ENCODE measurements at regions not wholly inside any gene's neighbourhood (a gene's known extent, or its start where the extent isn't known, plus 50 kb on each side); places are given as distances from the start of the nearest gene placed in this dataset.

GRCh38 chr4:175103403-175103802 is 185.2 kb downstream of the ADAM29 start:
- TF ChIP-seq EZH2phosphoT487 (IDR thresholded peaks at IDR 0.05; ENCODE audit: borderline replicate concordance): no peak
- TF ChIP-seq CTCF (conservative IDR thresholded peaks at IDR 0.05; ENCODE audit: low read length): no peak
- H3K4me1 ChIP-seq (ENCODE audit: insufficient read depth, low read length, poor library complexity, severe bottlenecking): no peaks in the 10 kb centered on the region
- no peaks in the 10 kb centered on the region for H3K27me3 ChIP-seq (ENCODE audit: insufficient read depth, low read length, poor library complexity, severe bottlenecking)
- H3K4me3 ChIP-seq (ENCODE audit: low read length, poor library complexity, severe bottlenecking): no peak overlapping the region
- no peaks in the 10 kb centered on the region for H3K36me3 ChIP-seq (ENCODE audit: insufficient read depth, low read length)
- H4K20me1 ChIP-seq (ENCODE audit: insufficient read depth, low read length, poor library complexity, severe bottlenecking): no peaks in the 10 kb centered on the region
- no peak overlapping the region for H2AFZ ChIP-seq (ENCODE audit: low read length)
- no peak overlapping the region for H3K4me2 ChIP-seq (ENCODE audit: low read depth, low read length, poor library complexity, severe bottlenecking)
- no peaks in the 10 kb centered on the region for H3F3A ChIP-seq (ENCODE audit: low read depth)
- H3K9me3 ChIP-seq (ENCODE audit: insufficient read depth, low read depth, low read length): no peaks in the 10 kb centered on the region
- H3K9ac ChIP-seq (ENCODE audit: low read depth, low read length, poor library complexity, severe bottlenecking): no peak overlapping the region
- H3K79me2 ChIP-seq (ENCODE audit: insufficient read depth, low read length): no peaks in the 10 kb centered on the region
- no peaks in the 10 kb centered on the region for H3K9me2 ChIP-seq (replicated peaks; ENCODE audit: low read depth, low read length)

- Histone ChIP-seq H2AFZ (ENCODE audit: low read length) (no peak overlapping the region), H3K9me3 (ENCODE audit: insufficient read depth, low read depth, low read length) (no peaks in the 10 kb centered on the region), H3K4me3 (ENCODE audit: low read length, poor library complexity, severe bottlenecking) (no peak overlapping the region), H3K4me2 (ENCODE audit: low read depth, low read length, poor library complexity, severe bottlenecking) (no peak overlapping the region), H3K9ac (ENCODE audit: low read depth, low read length, poor library complexity, severe bottlenecking) (no peak overlapping the region), H3F3A (ENCODE audit: low read depth) (no peaks in the 10 kb centered on the region), H3K4me1 (ENCODE audit: insufficient read depth, low read length, poor library complexity, severe bottlenecking) (no peaks in the 10 kb centered on the region), H3K9me2 (replicated peaks; ENCODE audit: low read depth, low read length) (no peaks in the 10 kb centered on the region), H4K20me1 (ENCODE audit: insufficient read depth, low read length, poor library complexity, severe bottlenecking) (no peaks in the 10 kb centered on the region), H3K27me3 (ENCODE audit: insufficient read depth, low read length, poor library complexity, severe bottlenecking) (no peaks in the 10 kb centered on the region), H3K79me2 (ENCODE audit: insufficient read depth, low read length) (no peaks in the 10 kb centered on the region), H3K36me3 (ENCODE audit: insufficient read depth, low read length) (no peaks in the 10 kb centered on the region)
- TF ChIP-seq CTCF (conservative IDR thresholded peaks at IDR 0.05; ENCODE audit: low read length) (no peak), EZH2phosphoT487 (IDR thresholded peaks at IDR 0.05; ENCODE audit: borderline replicate concordance) (no peak)
These were observed 188.1 kb downstream of the ADAM29 start for GRCh38 chr4:175106301-175106700.

- Histone ChIP-seq H3K4me1 (ENCODE audit: insufficient read depth, low read length, poor library complexity, severe bottlenecking) (no peaks in the 10 kb centered on the region), H4K20me1 (ENCODE audit: insufficient read depth, low read length, poor library complexity, severe bottlenecking) (no peaks in the 10 kb centered on the region), H2AFZ (ENCODE audit: low read length) (no peak overlapping the region), H3F3A (ENCODE audit: low read depth) (no peaks in the 10 kb centered on the region), H3K4me2 (ENCODE audit: low read depth, low read length, poor library complexity, severe bottlenecking) (no peak overlapping the region), H3K9me2 (replicated peaks; ENCODE audit: low read depth, low read length) (no peaks in the 10 kb centered on the region), H3K9ac (ENCODE audit: low read depth, low read length, poor library complexity, severe bottlenecking) (no peak overlapping the region), H3K79me2 (ENCODE audit: insufficient read depth, low read length) (no peaks in the 10 kb centered on the region), H3K4me3 (ENCODE audit: low read length, poor library complexity, severe bottlenecking) (no peak overlapping the region), H3K36me3 (ENCODE audit: insufficient read depth, low read length) (no peaks in the 10 kb centered on the region), H3K9me3 (ENCODE audit: insufficient read depth, low read depth, low read length) (no peaks in the 10 kb centered on the region), H3K27me3 (ENCODE audit: insufficient read depth, low read length, poor library complexity, severe bottlenecking) (no peaks in the 10 kb centered on the region)
- TF ChIP-seq CTCF (conservative IDR thresholded peaks at IDR 0.05; ENCODE audit: low read length) (peak; percentile 49), EZH2phosphoT487 (IDR thresholded peaks at IDR 0.05; ENCODE audit: borderline replicate concordance) (no peak)
These were observed 191.8 kb downstream of the ADAM29 start for GRCh38 chr4:175109933-175110332.
